HAP-1 (cell line): ENCODE measurements at regions not wholly inside any gene's neighbourhood (a gene's known extent, or its start where the extent isn't known, plus 50 kb on each side); places are given as distances from the start of the nearest gene placed in this dataset.
A peak's percentile ranks its signal among the peaks of the same experiment; 100 is the strongest.

Experiments used
- DNase-seq, 2 experiments: peaks; one replicate each; pipeline ENCODE4 v3.0.0-alpha.2; 2016 to 2020; ENCODE audit warnings: low spot score in 2 of 2
- H3K27me3 ChIP-seq: fragments of 250-450 bp; sonication (Bioruptor Pico); 2 replicates; pipeline ENCODE4 v1.5.1; 2020; ENCODE audit warnings: low read depth, mild to moderate bottlenecking, moderate library complexity
- H3K36me3 ChIP-seq: fragments of 250-450 bp; sonication (Bioruptor Pico); replicated peaks from 2 replicates; pipeline ENCODE4 v1.5.1; 2020; ENCODE audit warnings: mild to moderate bottlenecking
- H3K4me1 ChIP-seq: fragments of 250-450 bp; sonication (Bioruptor Pico); 2 replicates; pipeline ENCODE4 v1.5.1; 2020; ENCODE audit warnings: mild to moderate bottlenecking
- H3K4me3 ChIP-seq: fragments of 250-450 bp; sonication (Bioruptor Pico); 2 replicates; pipeline ENCODE4 v1.5.1; 2020; ENCODE audit warnings: mild to moderate bottlenecking, moderate library complexity
- H3K9me3 ChIP-seq: fragments of 250-450 bp; sonication (Bioruptor Pico); 2 replicates; pipeline ENCODE4 v1.5.1; 2020; ENCODE audit warnings: mild to moderate bottlenecking, moderate library complexity
- in situ Hi-C: fragments of 300-500 bp; cut with MboI; formaldehyde crosslinking; loops from 3 replicates; pipeline ENCODE4 v1.14.3; 2020; ENCODE audit warnings: low sequenced_read_pairs, inconsistent platforms, mixed read lengths

DNA sequence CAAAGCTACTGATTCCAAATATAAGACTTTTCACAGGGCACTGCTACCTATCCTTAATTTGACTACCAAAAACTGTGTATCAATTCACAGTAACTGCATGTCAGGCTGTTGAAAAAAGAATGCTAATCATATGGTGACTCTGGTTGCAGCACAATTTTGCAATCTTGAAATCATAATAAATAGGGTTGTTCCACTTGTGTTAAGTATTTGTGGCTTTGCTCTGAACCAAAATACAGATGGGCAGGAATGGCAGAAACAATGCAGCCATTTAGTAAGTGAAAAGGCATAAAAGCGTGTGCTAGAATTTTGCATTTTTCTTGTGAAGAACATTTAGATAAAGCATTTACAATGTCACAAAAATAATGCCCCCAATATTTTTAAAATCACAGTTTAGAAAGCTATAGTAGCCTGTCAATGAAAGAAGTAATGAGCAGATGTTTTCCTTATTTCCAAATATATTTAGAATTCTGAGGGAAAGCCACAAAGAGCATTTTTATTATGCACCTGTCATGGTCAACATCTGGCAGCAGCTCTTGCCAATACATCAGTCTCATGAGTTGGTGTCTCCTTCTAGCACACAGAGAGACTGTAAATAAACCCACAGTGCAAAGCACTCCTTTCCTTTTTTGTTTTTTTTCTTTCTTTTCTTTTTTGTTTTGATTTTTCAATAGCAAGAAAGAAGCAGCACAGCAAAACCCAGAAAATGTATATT, 54.8 kb upstream of the PAM start:
- H3K9me3 ChIP-seq = no peaks in the 10 kb centered on the region
- H3K27me3 ChIP-seq = peaks cover 3% of the 10 kb centered on the region; the same call in 1 of the 2 replicates
- no peak for DNase-seq
- no peaks in the 10 kb centered on the region for H3K36me3 ChIP-seq
- in situ Hi-C loops = no loop called here
- peaks cover 3% of the 10 kb centered on the region; the same call in 1 of the 2 replicates for H3K4me1 ChIP-seq
- no peak overlapping the region for H3K4me3 ChIP-seq

DNA sequence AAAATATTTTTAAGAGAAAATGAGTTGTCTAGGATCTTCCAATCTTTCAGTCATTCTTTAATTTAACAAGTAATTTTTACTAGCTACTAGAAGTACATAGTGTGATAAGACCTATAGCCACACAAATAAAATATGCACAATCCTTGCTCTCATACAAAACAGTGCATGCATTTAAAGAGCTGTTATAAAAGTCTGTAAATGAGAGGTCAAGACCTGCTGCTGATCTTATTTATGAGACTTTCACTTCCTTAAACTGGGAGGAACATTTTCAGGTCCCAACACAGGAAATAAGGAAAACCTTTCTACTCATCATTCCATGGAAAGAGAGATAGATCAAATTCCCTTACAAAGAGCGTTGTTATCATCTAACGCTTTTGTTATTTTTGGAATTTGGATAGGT, 54.2 kb upstream of the PAM start:
- Histone ChIP-seq H3K9me3 (no peaks in the 10 kb centered on the region), H3K4me1 (peaks cover 3% of the 10 kb centered on the region; the same call in 1 of the 2 replicates), H3K36me3 (no peaks in the 10 kb centered on the region), H3K4me3 (no peak overlapping the region), H3K27me3 (peaks cover 3% of the 10 kb centered on the region; the same call in 1 of the 2 replicates)
- DNase-seq = no peak
- in situ Hi-C loops = no loop called here

DNA sequence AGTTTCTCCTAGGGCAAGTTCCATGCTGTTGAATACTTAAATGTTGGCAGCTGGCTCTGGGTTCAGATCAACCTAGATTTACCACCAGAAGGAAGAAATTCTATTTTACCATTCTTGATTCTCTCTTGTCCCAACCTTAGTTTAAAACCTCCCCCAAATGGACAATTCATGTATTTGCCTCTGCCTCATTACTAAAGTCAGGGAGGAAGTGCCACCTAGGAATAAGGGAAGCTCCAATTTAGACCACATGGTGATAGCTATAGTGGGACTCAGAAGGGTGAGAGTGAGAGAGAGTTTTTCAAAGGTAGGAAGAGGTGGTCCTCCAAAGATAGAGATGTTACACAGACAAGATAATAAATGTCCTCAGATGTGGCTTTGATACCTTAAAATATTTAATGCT, 53.4 kb upstream of the PAM start:
- no peaks in the 10 kb centered on the region for H3K36me3 ChIP-seq
- H3K4me1 ChIP-seq = peaks cover 3% of the 10 kb centered on the region; the same call in 1 of the 2 replicates
- H3K4me3 ChIP-seq = no peak overlapping the region
- peaks cover 3% of the 10 kb centered on the region; the same call in 1 of the 2 replicates for H3K27me3 ChIP-seq
- no peaks in the 10 kb centered on the region for H3K9me3 ChIP-seq
- peak in 1 of 2 experiments; percentile 10 for DNase-seq
- in situ Hi-C loops = no loop called here
